Erythroblast (primary cell): ENCODE measurements at regions not wholly inside any gene's neighbourhood (a gene's known extent, or its start where the extent isn't known, plus 50 kb on each side); places are given as distances from the start of the nearest gene placed in this dataset.

ENCODE experiments used
- GATA1 ChIP-seq: IDR thresholded peaks from 2 replicates; pipeline ENCODE4 v1.6.1; 2011; ENCODE audit warnings: low read depth, mild to moderate bottlenecking, control low read depth, low read length, moderate library complexity
- POLR2A ChIP-seq: IDR thresholded peaks from 2 replicates; pipeline ENCODE4 v1.6.1; 2011; ENCODE audit warnings: mild to moderate bottlenecking, low read length

GRCh38 chr1:102219463-102219862 is 222.7 kb upstream of the OLFM3 start:
- TF ChIP-seq POLR2A (no peak), GATA1 (no peak)
